ENCODE measurements at regions not wholly inside any gene's neighbourhood (a gene's known extent, or its start where the extent isn't known, plus 50 kb on each side); places are given as distances from the start of the nearest gene placed in this dataset.

DNA sequence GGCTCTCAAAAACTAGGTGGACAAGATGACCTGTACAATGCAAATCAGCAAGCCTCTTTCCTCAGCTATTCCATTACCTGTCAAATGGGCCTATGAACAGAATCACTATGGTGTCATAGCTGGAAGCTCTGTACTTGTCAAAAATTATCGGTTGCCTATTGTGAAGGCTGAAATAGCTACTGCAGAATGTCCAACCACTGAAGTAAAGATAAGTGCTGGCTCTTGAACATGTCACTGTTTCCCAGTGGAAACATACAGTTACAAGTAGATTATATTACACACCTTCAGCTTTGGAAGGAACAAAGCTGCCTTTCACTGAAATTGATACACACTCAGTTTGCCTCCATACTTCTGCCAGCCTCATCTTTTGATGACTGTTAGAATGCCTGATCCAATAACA is 55.5 kb upstream of the PCDH9 start:
- no peak for DNase-seq (ENCODE audit: low spot score in 2 of 2)
- H3K4me3 ChIP-seq (ENCODE audit: low read depth, poor library complexity, severe bottlenecking) = no peak overlapping the region
- TF ChIP-seq POLR2A (IDR thresholded peaks at IDR 0.05) = no peak
- TF ChIP-seq, protein P1, sequence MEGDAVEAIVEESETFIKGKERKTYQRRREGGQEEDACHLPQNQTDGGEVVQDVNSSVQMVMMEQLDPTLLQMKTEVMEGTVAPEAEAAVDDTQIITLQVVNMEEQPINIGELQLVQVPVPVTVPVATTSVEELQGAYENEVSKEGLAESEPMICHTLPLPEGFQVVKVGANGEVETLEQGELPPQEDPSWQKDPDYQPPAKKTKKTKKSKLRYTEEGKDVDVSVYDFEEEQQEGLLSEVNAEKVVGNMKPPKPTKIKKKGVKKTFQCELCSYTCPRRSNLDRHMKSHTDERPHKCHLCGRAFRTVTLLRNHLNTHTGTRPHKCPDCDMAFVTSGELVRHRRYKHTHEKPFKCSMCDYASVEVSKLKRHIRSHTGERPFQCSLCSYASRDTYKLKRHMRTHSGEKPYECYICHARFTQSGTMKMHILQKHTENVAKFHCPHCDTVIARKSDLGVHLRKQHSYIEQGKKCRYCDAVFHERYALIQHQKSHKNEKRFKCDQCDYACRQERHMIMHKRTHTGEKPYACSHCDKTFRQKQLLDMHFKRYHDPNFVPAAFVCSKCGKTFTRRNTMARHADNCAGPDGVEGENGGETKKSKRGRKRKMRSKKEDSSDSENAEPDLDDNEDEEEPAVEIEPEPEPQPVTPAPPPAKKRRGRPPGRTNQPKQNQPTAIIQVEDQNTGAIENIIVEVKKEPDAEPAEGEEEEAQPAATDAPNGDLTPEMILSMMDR (IDR thresholded peaks at IDR 0.05) = no peak
- intact Hi-C loops (cut with DNase I; ENCODE audit: low total_unique reads) = no loop called here
- WGBS, 2 donors = 96 to 100% methylated on average over 1 of the region's 1 CpG

DNA sequence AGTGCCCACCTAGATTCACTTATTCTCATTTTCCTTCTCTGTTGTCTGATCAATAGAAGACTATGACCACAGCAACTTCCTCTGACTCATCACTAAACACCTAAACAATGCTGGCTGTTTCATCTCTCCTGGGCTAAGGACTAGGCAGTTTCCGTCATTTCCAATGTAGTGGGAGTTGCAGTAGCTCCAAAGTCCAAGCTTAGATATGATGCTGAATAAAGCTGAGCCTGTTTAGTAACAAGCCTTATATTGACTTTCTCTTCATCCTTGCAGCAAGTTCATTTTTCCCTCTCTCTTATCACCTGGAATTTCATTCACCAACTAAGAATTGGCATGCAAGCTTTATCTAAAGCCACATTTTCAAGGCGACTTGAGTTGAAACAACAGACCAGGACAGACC is 53.5 kb upstream of the PCDH9 start:
- WGBS, 2 donors = 84% methylated on average over 2 of the region's 2 CpGs
- no peak overlapping the region for H3K4me3 ChIP-seq (ENCODE audit: low read depth, poor library complexity, severe bottlenecking)
- intact Hi-C loops (cut with DNase I; ENCODE audit: low total_unique reads) = no loop called here
- DNase-seq (ENCODE audit: low spot score in 2 of 2) = no peak
- TF ChIP-seq POLR2A (IDR thresholded peaks at IDR 0.05) = no peak
- TF ChIP-seq, protein P1 (IDR thresholded peaks at IDR 0.05) = no peak

DNA sequence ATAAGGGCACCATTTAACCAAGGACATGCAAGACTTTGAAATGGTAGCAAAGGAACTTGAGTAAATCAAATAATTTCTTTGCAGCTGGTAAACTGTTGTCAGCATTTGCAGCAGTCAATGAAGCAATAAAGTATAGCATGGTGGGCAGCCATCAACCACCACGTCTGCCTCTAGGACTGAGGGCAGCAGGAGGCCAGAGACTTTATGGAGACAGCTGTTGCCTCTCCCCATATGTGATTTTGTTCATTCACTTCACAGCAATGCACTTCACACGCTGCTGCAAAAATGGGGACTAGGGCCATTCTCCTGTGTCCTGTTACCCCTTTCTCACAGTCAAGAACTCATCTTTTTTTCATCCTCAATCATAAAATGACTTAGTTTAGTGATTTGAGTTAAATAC is 51.3 kb upstream of the PCDH9 start:
- DNase-seq (ENCODE audit: low spot score in 2 of 2) = no peak
- intact Hi-C loops (cut with DNase I; ENCODE audit: low total_unique reads) = no loop called here
- H3K4me3 ChIP-seq (ENCODE audit: low read depth, poor library complexity, severe bottlenecking) = no peak overlapping the region
- TF ChIP-seq, protein P1 (IDR thresholded peaks at IDR 0.05) = no peak
- TF ChIP-seq POLR2A (IDR thresholded peaks at IDR 0.05) = no peak
- 44 to 59% methylated on average over 2 of the region's 2 CpGs for WGBS, 2 donors

All from lower leg skin (tissue), 4 donors.